GM23248 (cell line): ENCODE measurements at regions not wholly inside any gene's neighbourhood (a gene's known extent, or its start where the extent isn't known, plus 50 kb on each side); places are given as distances from the start of the nearest gene placed in this dataset.

Experiments
- DNase-seq: peaks from one replicate; pipeline ENCODE4 v3.0.0-alpha.2; 2015
- H2AFZ ChIP-seq: fragments of 200-600 bp; sonication (generic); 2 replicates; pipeline ENCODE4 v1.6.1; 2016; ENCODE audit warnings: antibody characterized with exemption
- H3F3A ChIP-seq: fragments of 200-600 bp; sonication (generic); 2 replicates; pipeline ENCODE4 v1.6.1; 2016; ENCODE audit warnings: mild to moderate bottlenecking, antibody characterized with exemption, mixed run types; ENCODE audit not compliant: insufficient read depth
- H3K27ac ChIP-seq: fragments of 200-600 bp; sonication (generic); 2 replicates; pipeline ENCODE4 v1.5.1; 2016; ENCODE audit warnings: mild to moderate bottlenecking
- H3K27me3 ChIP-seq: fragments of 200-600 bp; sonication (generic); replicated peaks from 2 replicates; pipeline ENCODE4 v1.6.1; 2016; ENCODE audit warnings: mild to moderate bottlenecking; ENCODE audit not compliant: insufficient read depth
- H3K36me3 ChIP-seq: fragments of 200-600 bp; sonication (generic); 2 replicates; pipeline ENCODE4 v1.6.1; 2016; ENCODE audit warnings: low read depth, mild to moderate bottlenecking
- H3K4me1 ChIP-seq: fragments of 200-600 bp; sonication (generic); 2 replicates; pipeline ENCODE4 v1.6.1; 2016; ENCODE audit warnings: mild to moderate bottlenecking; ENCODE audit not compliant: insufficient read depth
- H3K4me2 ChIP-seq: fragments of 200-600 bp; sonication (generic); one replicate; pipeline ENCODE4 v1.6.1; 2016; ENCODE audit warnings: mild to moderate bottlenecking; ENCODE audit not compliant: unreplicated experiment
- H3K4me3 ChIP-seq: fragments of 200-600 bp; sonication (generic); 2 replicates; pipeline ENCODE4 v1.5.1; 2016; ENCODE audit warnings: mild to moderate bottlenecking
- H3K79me2 ChIP-seq: fragments of 200-600 bp; sonication (generic); 2 replicates; pipeline ENCODE4 v1.6.1; 2016; ENCODE audit warnings: mild to moderate bottlenecking; ENCODE audit not compliant: insufficient read depth
- H3K9ac ChIP-seq: fragments of 200-600 bp; sonication (generic); 2 replicates; pipeline ENCODE4 v1.6.1; 2016; ENCODE audit warnings: mild to moderate bottlenecking
- H3K9me2 ChIP-seq: fragments of 200-600 bp; sonication (generic); 2 replicates; pipeline ENCODE4 v1.6.1; 2016; ENCODE audit warnings: mixed run types, mild to moderate bottlenecking, moderate library complexity; ENCODE audit not compliant: insufficient read depth
- H3K9me3 ChIP-seq: fragments of 200-600 bp; sonication (generic); one replicate; pipeline ENCODE4 v1.6.1; 2017; ENCODE audit warnings: low read depth
- H4K20me1 ChIP-seq: fragments of 200-600 bp; sonication (generic); 2 replicates; pipeline ENCODE4 v1.6.0; 2016; ENCODE audit not compliant: insufficient read depth
- EZH2 ChIP-seq: fragments of 200-600 bp; sonication (generic); IDR thresholded peaks from 2 replicates; pipeline ENCODE4 v1.6.1; 2018; ENCODE audit warnings: antibody characterized with exemption, mild to moderate bottlenecking; ENCODE audit not compliant: insufficient read depth, poor library complexity, severe bottlenecking
- EZH2phosphoT487 ChIP-seq: fragments of 200-600 bp; sonication (generic); IDR thresholded peaks from 2 replicates; pipeline ENCODE4 v1.6.1; 2018; ENCODE audit warnings: antibody characterized with exemption, moderate library complexity, mild to moderate bottlenecking, low read depth; ENCODE audit not compliant: insufficient read depth
- WGBS, 2 experiments: methylation state at CpG; one replicate each; pipeline ENCODE4 v1.1.6; 2015 to 2017; ENCODE audit warnings: low lambda C conversion rate in 2 of 2, low coverage in 1 of 2; ENCODE audit errors: missing lambda C conversion rate in 2 of 2; 5-methylcytosine and 5-hydroxymethylcytosine counted together
- in situ Hi-C: fragments of 300-500 bp; cut with MboI; formaldehyde crosslinking; loops from 2 replicates; pipeline ENCODE4 v1.15.0; 2020

GRCh38 chr11:98895936-98896335 lies 124.8 kb upstream of the CNTN5 start:
- Histone ChIP-seq H4K20me1 (no peaks in the 10 kb centered on the region), H3K4me3 (no peak overlapping the region), H3K9me3 (no peaks in the 10 kb centered on the region), H3K4me2 (no peak overlapping the region), H3K36me3 (no peaks in the 10 kb centered on the region), H3F3A (no peaks in the 10 kb centered on the region), H2AFZ (no peak overlapping the region), H3K27ac (no peak overlapping the region), H3K9me2 (no peaks in the 10 kb centered on the region), H3K9ac (no peak overlapping the region), H3K27me3 (no peaks in the 10 kb centered on the region), H3K4me1 (no peaks in the 10 kb centered on the region), H3K79me2 (no peaks in the 10 kb centered on the region)
- no peak for DNase-seq
- TF ChIP-seq EZH2phosphoT487 (no peak), EZH2 (no peak)
- WGBS, 2 experiments: 50 to 64% methylated on average over 1 of the region's 1 CpG
- in situ Hi-C loops: no loop called here

- H3K4me1 ChIP-seq: no peaks in the 10 kb centered on the region
- H3K9me2 ChIP-seq: no peaks in the 10 kb centered on the region
- no peak for DNase-seq
- no peak overlapping the region for H3K4me2 ChIP-seq
- no peaks in the 10 kb centered on the region for H3K9me3 ChIP-seq
- no peaks in the 10 kb centered on the region for H3K79me2 ChIP-seq
- H3K9ac ChIP-seq: no peak overlapping the region
- H3K27me3 ChIP-seq: no peaks in the 10 kb centered on the region
- H3F3A ChIP-seq: no peaks in the 10 kb centered on the region
- TF ChIP-seq EZH2phosphoT487 (no peak), EZH2 (no peak)
- no peak overlapping the region for H2AFZ ChIP-seq
- 0 to 7% methylated on average over 1 of the region's 1 CpG for WGBS, 2 experiments
- H3K27ac ChIP-seq: no peak overlapping the region
- in situ Hi-C loops: no loop called here
- no peaks in the 10 kb centered on the region for H4K20me1 ChIP-seq
- H3K36me3 ChIP-seq: no peaks in the 10 kb centered on the region
- H3K4me3 ChIP-seq: no peak overlapping the region
Observed at GRCh38 chr11:98940913-98941312, 79.8 kb upstream of the CNTN5 start.

- Histone ChIP-seq H2AFZ (no peak overlapping the region), H3K9me3 (no peaks in the 10 kb centered on the region), H3F3A (no peaks in the 10 kb centered on the region), H3K36me3 (no peaks in the 10 kb centered on the region), H3K9me2 (no peaks in the 10 kb centered on the region), H3K27me3 (no peaks in the 10 kb centered on the region), H3K79me2 (no peaks in the 10 kb centered on the region), H3K4me2 (no peak overlapping the region), H4K20me1 (no peaks in the 10 kb centered on the region), H3K4me3 (no peak overlapping the region), H3K27ac (no peak overlapping the region), H3K4me1 (no peaks in the 10 kb centered on the region), H3K9ac (no peak overlapping the region)
- in situ Hi-C loops: no loop called here
- DNase-seq: no peak
- no peak for TF ChIP-seq EZH2phosphoT487
- WGBS, 2 experiments: 22 to 26% methylated on average over 2 of the region's 2 CpGs
Observed at GRCh38 chr11:98944461-98944860, 76.3 kb upstream of the CNTN5 start.

- Histone ChIP-seq H3K27me3 (no peaks in the 10 kb centered on the region), H3K27ac (no peak overlapping the region), H4K20me1 (no peaks in the 10 kb centered on the region), H3F3A (no peaks in the 10 kb centered on the region), H3K36me3 (no peaks in the 10 kb centered on the region), H3K9me3 (no peaks in the 10 kb centered on the region), H3K9ac (no peak overlapping the region), H2AFZ (no peak overlapping the region), H3K4me1 (no peaks in the 10 kb centered on the region), H3K4me3 (no peak overlapping the region), H3K4me2 (no peak overlapping the region), H3K9me2 (no peaks in the 10 kb centered on the region), H3K79me2 (no peaks in the 10 kb centered on the region)
- TF ChIP-seq EZH2 (no peak), EZH2phosphoT487 (no peak)
- no peak for DNase-seq
- in situ Hi-C loops: no loop called here
- 50 to 56% methylated on average over 2 of the region's 2 CpGs for WGBS, 2 experiments
Observed at GRCh38 chr11:98952107-98952506, 68.6 kb upstream of the CNTN5 start.

GRCh38 chr11:98955551-98955950 lies 65.2 kb upstream of the CNTN5 start:
- H3F3A ChIP-seq: no peaks in the 10 kb centered on the region
- H3K79me2 ChIP-seq: no peaks in the 10 kb centered on the region
- no peaks in the 10 kb centered on the region for H3K9me3 ChIP-seq
- no peak overlapping the region for H3K9ac ChIP-seq
- in situ Hi-C loops: no loop called here
- no peaks in the 10 kb centered on the region for H3K4me1 ChIP-seq
- H2AFZ ChIP-seq: no peak overlapping the region
- no peak overlapping the region for H3K4me3 ChIP-seq
- TF ChIP-seq EZH2 (no peak), EZH2phosphoT487 (no peak)
- WGBS, 2 experiments: 0 to 4% methylated on average over 1 of the region's 1 CpG
- DNase-seq: no peak
- no peaks in the 10 kb centered on the region for H4K20me1 ChIP-seq
- no peak overlapping the region for H3K4me2 ChIP-seq
- no peaks in the 10 kb centered on the region for H3K9me2 ChIP-seq
- H3K27me3 ChIP-seq: no peaks in the 10 kb centered on the region
- H3K27ac ChIP-seq: no peak overlapping the region
- H3K36me3 ChIP-seq: no peaks in the 10 kb centered on the region
